Right lobe of liver (tissue), 4 donors: ENCODE measurements at regions not wholly inside any gene's neighbourhood (a gene's known extent, or its start where the extent isn't known, plus 50 kb on each side); places are given as distances from the start of the nearest gene placed in this dataset.

ENCODE experiments used
- CTCF ChIP-seq, 4 donors: fragments of 200-600 bp in 3 of 4; fragments of 450-650 bp in 1 of 4; IDR thresholded peaks; one replicate each; pipeline versions ENCODE4 v1.5.1 to v1.8.0; 2016 to 2022; ENCODE audit warnings: antibody characterized with exemption in 4 of 4, mild to moderate bottlenecking in 2 of 4
- POLR2A ChIP-seq: fragments of 450-650 bp; IDR thresholded peaks from one replicate; pipeline ENCODE4 v1.6.1; 2017; ENCODE audit warnings: antibody characterized with exemption, mild to moderate bottlenecking
- donor health status: DM: no; HTN: no; CAD: no.
- donor health status: DM: no; HTN: no; CAD: no.
- donor health status: DM: no; HTN: yes; CAD: no.

- no peak for TF ChIP-seq CTCF (IDR thresholded peaks at IDR 0.05)
- no peak for TF ChIP-seq POLR2A
Observed at GRCh38 chr16:54672500-54672899, 258.2 kb upstream of the IRX5 start.
